Activated B cell treated with CpG ODN at 0.5 μM for 24 hours (primary cell): ENCODE measurements at regions not wholly inside any gene's neighbourhood (a gene's known extent, or its start where the extent isn't known, plus 50 kb on each side); places are given as distances from the start of the nearest gene placed in this dataset.

Source experiments
- ATAC-seq: fragments of 200-7000 bp; cut with Tn5 transposase; one replicate; pipeline ENCODE4 v1.10.0; 2021; ENCODE audit warnings: low read depth, mild to moderate bottlenecking, moderate library complexity
- CTCF ChIA-PET: fragments of 350-600 bp; sonication (Branson Sonifier 250); formaldehyde crosslinking; loops from one replicate; lab custom pipeline; 2021; ENCODE audit warnings: antibody characterized with exemption; lab: Charles Lee
- POLR2A ChIA-PET: fragments of 350-600 bp; sonication (Branson Sonifier 250); formaldehyde crosslinking; loops from one replicate; lab custom pipeline; 2021; ENCODE audit warnings: antibody characterized with exemption; lab: Charles Lee
- DNase-seq: peaks from one replicate; pipeline ENCODE4 v3.0.0; 2022
- H3K27ac Mint-ChIP-seq: one replicate; pipeline ENCODE4 v1.8.0; 2020; ENCODE audit warnings: mixed read lengths
- H3K27me3 Mint-ChIP-seq: one replicate; pipeline ENCODE4 v1.8.0; 2021; ENCODE audit warnings: mixed read lengths
- H3K36me3 Mint-ChIP-seq: one replicate; pipeline ENCODE4 v1.8.0; 2021; ENCODE audit warnings: low read depth, mixed read lengths
- H3K4me1 Mint-ChIP-seq: one replicate; pipeline ENCODE4 v1.8.0; 2021; ENCODE audit warnings: mixed read lengths
- H3K4me3 Mint-ChIP-seq: one replicate; pipeline ENCODE4 v1.8.0; 2020; ENCODE audit warnings: mild to moderate bottlenecking, mixed read lengths
- H3K9me3 Mint-ChIP-seq: one replicate; pipeline ENCODE4 v1.8.0; 2020; ENCODE audit warnings: mixed read lengths
- CTCF ChIP-seq: fragments of 200-600 bp; IDR thresholded peaks from one replicate; pipeline ENCODE4 v1.8.0; 2022; ENCODE audit warnings: antibody characterized with exemption, mild to moderate bottlenecking
- intact Hi-C: fragments of 100-400 bp; cut with micrococcal nuclease; formaldehyde crosslinking; loops from one replicate; pipeline ENCODE4 v1.15.1; 2024

- Mint-ChIP-seq H3K27ac (no peak overlapping the region), H3K4me3 (no peak overlapping the region), H3K4me1 (no peaks in the 10 kb centered on the region), H3K9me3 (no peaks in the 10 kb centered on the region), H3K36me3 (no peaks in the 10 kb centered on the region), H3K27me3 (no peaks in the 10 kb centered on the region)
- no peak for DNase-seq
- no peak for TF ChIP-seq CTCF
- CTCF ChIA-PET = no interaction called here
- intact Hi-C loops = no loop called here
- no peak for ATAC-seq
- POLR2A ChIA-PET = no interaction called here
These were observed 178.0 kb upstream of the TMCO5A start for GRCh38 chr15:37756407-37756806.

- no peak overlapping the region for H3K27ac Mint-ChIP-seq
- CTCF ChIA-PET = no interaction called here
- no peaks in the 10 kb centered on the region for H3K9me3 Mint-ChIP-seq
- no peaks in the 10 kb centered on the region for H3K36me3 Mint-ChIP-seq
- H3K4me3 Mint-ChIP-seq = no peak overlapping the region
- intact Hi-C loops = no loop called here
- H3K4me1 Mint-ChIP-seq = no peaks in the 10 kb centered on the region
- ATAC-seq = no peak
- no peak for TF ChIP-seq CTCF
- H3K27me3 Mint-ChIP-seq = no peaks in the 10 kb centered on the region
- DNase-seq = no peak
- POLR2A ChIA-PET = no interaction called here
These were observed 176.0 kb upstream of the TMCO5A start for GRCh38 chr15:37758412-37758811.

GRCh38 chr15:37764733-37765191 lies 169.7 kb upstream of the TMCO5A start:
- Mint-ChIP-seq H3K9me3 (no peaks in the 10 kb centered on the region), H3K36me3 (no peaks in the 10 kb centered on the region), H3K27ac (no peak overlapping the region), H3K27me3 (no peaks in the 10 kb centered on the region), H3K4me1 (peaks cover 16% of the 10 kb centered on the region), H3K4me3 (no peak overlapping the region)
- TF ChIP-seq CTCF = no peak
- intact Hi-C loops = no loop called here
- ChIA-PET CTCF (interaction anchor here (0.9 to 1.4 kb wide), 4 partner anchors 10 to 613 kb away, joined by 3 to 8 read pairs (median 4); no protein-coding TSS in a partner anchor), POLR2A (no interaction called here)
- DNase-seq = no peak
- ATAC-seq = no peak

GRCh38 chr15:37765786-37766185 lies 168.7 kb upstream of the TMCO5A start:
- intact Hi-C loops = no loop called here
- DNase-seq (no peak), ATAC-seq (no peak)
- no peak overlapping the region for H3K27ac Mint-ChIP-seq
- H3K36me3 Mint-ChIP-seq = no peaks in the 10 kb centered on the region
- no peak for TF ChIP-seq CTCF
- POLR2A ChIA-PET = no interaction called here
- CTCF ChIA-PET = no interaction called here
- no peaks in the 10 kb centered on the region for H3K27me3 Mint-ChIP-seq
- H3K4me3 Mint-ChIP-seq = peak overlapping the region; percentile 5
- peaks cover 16% of the 10 kb centered on the region for H3K4me1 Mint-ChIP-seq
- H3K9me3 Mint-ChIP-seq = no peaks in the 10 kb centered on the region

GRCh38 chr15:37767841-37768455 lies 166.5 kb upstream of the TMCO5A start:
- TF ChIP-seq CTCF = no peak
- intact Hi-C loops = no loop called here
- no peak overlapping the region for H3K4me3 Mint-ChIP-seq
- H3K4me1 Mint-ChIP-seq = peaks cover 16% of the 10 kb centered on the region
- CTCF ChIA-PET = no interaction called here
- H3K9me3 Mint-ChIP-seq = no peaks in the 10 kb centered on the region
- ATAC-seq (no peak), DNase-seq (no peak)
- peaks cover 3% of the 10 kb centered on the region for H3K27me3 Mint-ChIP-seq
- H3K27ac Mint-ChIP-seq = no peak overlapping the region
- no peaks in the 10 kb centered on the region for H3K36me3 Mint-ChIP-seq
- POLR2A ChIA-PET = no interaction called here
